ELR (cell line): ENCODE measurements at regions not wholly inside any gene's neighbourhood (a gene's known extent, or its start where the extent isn't known, plus 50 kb on each side); places are given as distances from the start of the nearest gene placed in this dataset.
"Not testable (repeated sequence)": the region's sequence is repeated elsewhere in the genome, so short reads cannot be mapped to it uniquely, and the experiment has no call there.

Experiments used
- DNase-seq: peaks from one replicate; pipeline ENCODE4 v3.0.0-alpha.2; 2015; ENCODE audit warnings: low read depth

GRCh38 chr15:66635817-66636216 is 66.2 kb upstream of the SMAD6 start:
- no peak for DNase-seq

- DNase-seq: not testable (repeated sequence)
Observed at GRCh38 chr15:66637044-66637443, 65.0 kb upstream of the SMAD6 start.

- DNase-seq: peak; percentile 10
Observed at GRCh38 chr15:66638377-66638776, 63.7 kb upstream of the SMAD6 start.

GRCh38 chr15:66641485-66642315 is 60.3 kb upstream of the SMAD6 start:
- no peak for DNase-seq

- DNase-seq: no peak
Observed at GRCh38 chr15:66642514-66642913, 59.5 kb upstream of the SMAD6 start.

- DNase-seq: no peak
Observed at GRCh38 chr15:66643033-66643432, 59.0 kb upstream of the SMAD6 start.

- DNase-seq: no peak
Observed at GRCh38 chr15:66644000-66644787, 57.8 kb upstream of the SMAD6 start.

- peak; percentile 46 for DNase-seq
Observed at GRCh38 chr15:66644869-66645268, 57.2 kb upstream of the SMAD6 start.

- DNase-seq: no peak
Observed at GRCh38 chr15:66646308-66646707, 55.7 kb upstream of the SMAD6 start.

- peak; percentile 34 for DNase-seq
Observed at GRCh38 chr15:66646799-66647198, 55.2 kb upstream of the SMAD6 start.

GRCh38 chr15:66647358-66647757 is 54.7 kb upstream of the SMAD6 start:
- DNase-seq: no peak

- no peak for DNase-seq
Observed at GRCh38 chr15:66648588-66648987, 53.4 kb upstream of the SMAD6 start.

GRCh38 chr15:66649235-66649984 is 52.6 kb upstream of the SMAD6 start:
- no peak for DNase-seq

GRCh38 chr15:66650433-66650832 is 51.6 kb upstream of the SMAD6 start:
- DNase-seq: peak; percentile 52

- DNase-seq: no peak
Observed at GRCh38 chr15:66651198-66651597, 50.8 kb upstream of the SMAD6 start.

GRCh38 chr15:66651913-66652642 is 50.0 kb upstream of the SMAD6 start:
- DNase-seq: no peak
